NCI-H2196 (cell line): ENCODE measurements at regions not wholly inside any gene's neighbourhood (a gene's known extent, or its start where the extent isn't known, plus 50 kb on each side); places are given as distances from the start of the nearest gene placed in this dataset.

Experiments used
- DNase-seq: peaks from one replicate; lab custom pipeline; 2025; ENCODE audit not compliant: unreplicated experiment; lab: John Stamatoyannopoulos, UW

DNA sequence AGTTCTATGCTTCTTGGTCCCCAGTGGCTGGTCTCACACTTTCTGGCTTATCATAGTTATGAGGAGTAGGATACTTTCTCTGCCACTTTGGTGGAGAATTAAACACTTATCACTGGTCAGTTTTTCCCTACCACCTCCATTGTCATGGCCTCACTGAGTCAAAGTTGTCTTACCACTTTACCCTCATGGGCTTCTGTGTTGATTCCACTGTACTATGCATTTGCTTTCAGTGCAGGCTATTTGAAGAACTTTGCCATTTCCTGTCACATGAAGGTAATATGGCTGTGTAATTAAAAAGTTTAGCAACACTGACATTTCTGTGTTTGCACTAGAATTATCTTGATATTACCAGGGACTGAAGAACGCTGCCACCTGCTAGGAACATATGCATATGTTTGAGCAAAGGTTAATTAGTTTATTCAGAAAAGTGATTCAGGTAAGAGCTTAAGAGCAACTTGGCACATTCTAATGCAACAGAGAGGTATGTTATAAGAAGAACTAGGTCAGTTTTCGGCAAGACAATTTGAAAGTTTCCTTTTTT is 377.3 kb downstream of the PDCD6IP start:
- no peak for DNase-seq

GRCh38 chr3:34176723-34177122 is 378.3 kb downstream of the PDCD6IP start:
- no peak for DNase-seq

GRCh38 chr3:34178415-34178814 is 380.0 kb downstream of the PDCD6IP start:
- DNase-seq, result no peak

GRCh38 chr3:34179716-34180115 is 381.3 kb downstream of the PDCD6IP start:
- no peak for DNase-seq

DNA sequence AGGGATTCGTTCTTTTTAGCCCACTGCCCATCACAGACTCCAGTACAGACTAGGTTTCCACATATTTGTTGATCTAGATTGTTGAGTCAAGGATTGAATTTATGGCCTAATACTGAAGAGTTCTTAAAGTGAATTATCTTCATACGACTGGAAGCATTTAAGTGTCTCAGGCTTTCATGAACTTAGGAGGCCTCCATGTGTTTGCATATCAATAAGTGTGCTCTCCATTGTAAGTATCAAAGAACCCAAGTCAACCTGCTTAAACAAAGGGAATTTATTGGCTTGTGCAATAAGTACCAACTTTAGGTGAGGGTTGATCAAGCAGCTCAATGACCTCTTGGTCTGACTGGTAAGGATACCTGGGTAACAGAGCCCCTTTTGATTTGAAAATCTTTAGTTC is 382.1 kb downstream of the PDCD6IP start:
- no peak for DNase-seq

GRCh38 chr3:34183114-34183513 is 384.7 kb downstream of the PDCD6IP start:
- DNase-seq, result no peak

GRCh38 chr3:34183611-34184340 is 385.3 kb downstream of the PDCD6IP start:
- DNase-seq, result peak; percentile 70

DNA sequence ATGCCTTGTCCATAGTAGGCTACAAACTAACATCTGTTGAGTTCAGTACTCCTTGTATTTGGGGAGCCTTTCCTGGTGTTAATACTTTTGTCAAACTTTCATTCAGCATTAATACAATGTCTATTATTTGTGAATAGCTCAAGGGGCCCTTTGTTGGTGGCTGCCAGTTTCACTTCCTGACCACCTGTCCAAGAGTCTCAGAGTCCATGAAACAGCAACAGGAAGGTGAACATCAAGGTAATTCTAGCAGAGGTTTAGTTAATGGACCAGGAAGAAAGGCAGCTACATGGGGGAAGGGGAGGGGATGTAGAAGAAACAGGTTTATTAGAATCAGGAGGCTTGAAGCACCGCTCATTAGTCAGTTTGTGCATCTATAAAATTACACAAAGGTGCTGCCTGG is 386.9 kb downstream of the PDCD6IP start:
- DNase-seq, result peak; percentile 10

GRCh38 chr3:34189133-34189532 is 390.7 kb downstream of the PDCD6IP start:
- no peak for DNase-seq

DNA sequence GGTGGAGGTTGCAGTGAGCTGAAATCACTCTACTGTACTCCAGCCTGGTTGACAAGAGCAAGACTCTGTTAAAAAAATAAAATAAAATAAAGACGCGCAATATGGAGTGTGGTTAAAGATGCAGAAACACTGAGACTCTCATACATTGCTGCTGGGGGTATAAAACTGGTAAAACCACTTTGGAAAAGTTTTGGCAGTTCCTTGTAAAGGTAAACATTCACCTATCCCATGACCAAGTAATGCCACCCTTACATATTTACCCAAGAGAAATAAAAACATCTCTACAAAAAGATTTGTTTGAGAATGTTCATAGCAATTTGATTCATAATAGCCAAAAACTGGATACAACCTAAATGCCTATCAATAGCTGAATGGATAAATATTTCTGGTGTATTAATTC is 398.5 kb downstream of the PDCD6IP start:
- no peak for DNase-seq

DNA sequence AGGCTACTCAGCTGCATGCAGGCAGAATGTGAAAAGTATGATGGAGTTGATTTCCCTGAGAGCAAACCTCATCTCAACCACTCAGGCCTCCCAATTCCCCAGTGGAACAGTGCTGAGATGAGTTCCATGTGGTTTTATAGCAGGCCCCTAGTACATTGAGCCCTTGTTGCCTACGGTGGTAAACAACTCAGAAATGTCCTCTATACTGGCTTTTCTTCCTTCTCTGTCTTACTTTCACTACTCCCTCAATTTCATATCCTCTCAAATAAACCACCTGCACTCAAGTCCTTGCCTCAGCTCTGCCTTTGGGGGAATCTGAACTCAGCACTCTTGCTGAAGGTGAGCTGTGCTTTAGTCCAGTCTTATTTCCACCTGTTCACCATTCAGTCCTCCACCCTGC is 399.9 kb downstream of the PDCD6IP start:
- no peak for DNase-seq

GRCh38 chr3:34200576-34200975 is 402.1 kb downstream of the PDCD6IP start:
- no peak for DNase-seq

DNA sequence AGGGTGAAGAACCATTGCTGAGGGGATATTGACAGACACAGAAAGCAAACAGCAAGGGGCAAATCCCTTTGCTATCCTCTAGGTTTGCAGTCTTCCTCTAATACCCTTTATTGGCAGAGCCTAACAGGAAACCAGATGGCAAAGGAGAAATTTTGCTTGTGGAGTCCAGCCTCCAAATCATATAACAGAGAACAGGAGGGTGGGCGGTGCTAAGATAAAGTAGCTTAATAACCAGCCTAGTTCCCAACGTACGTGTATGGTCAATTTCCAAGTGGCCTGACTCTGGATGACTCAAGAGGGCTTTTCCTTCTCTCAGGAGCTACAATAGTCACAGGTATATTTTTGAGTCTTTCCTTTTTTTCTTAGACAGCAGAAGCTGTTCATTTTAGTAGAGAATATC is 404.5 kb downstream of the PDCD6IP start:
- no peak for DNase-seq

DNA sequence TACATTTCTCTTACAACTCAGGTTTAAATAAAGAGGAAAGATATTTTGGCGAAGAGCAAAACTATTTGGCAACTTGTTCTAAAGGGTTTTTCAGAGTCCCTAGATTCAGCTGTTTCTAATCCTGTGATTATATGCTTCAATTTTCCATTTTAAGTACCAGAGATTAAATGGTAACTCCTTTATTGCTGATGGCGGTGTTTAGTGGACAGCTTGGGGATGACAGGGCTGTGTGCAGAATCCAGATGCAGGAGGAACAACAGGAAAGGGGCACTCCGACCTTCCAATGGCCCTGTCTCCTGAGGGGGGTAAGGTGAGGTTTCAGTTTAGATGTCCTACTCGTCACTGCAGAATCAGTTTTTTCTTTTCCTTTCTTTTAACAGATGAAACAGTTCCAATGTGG is 405.0 kb downstream of the PDCD6IP start:
- DNase-seq, result no peak

DNA sequence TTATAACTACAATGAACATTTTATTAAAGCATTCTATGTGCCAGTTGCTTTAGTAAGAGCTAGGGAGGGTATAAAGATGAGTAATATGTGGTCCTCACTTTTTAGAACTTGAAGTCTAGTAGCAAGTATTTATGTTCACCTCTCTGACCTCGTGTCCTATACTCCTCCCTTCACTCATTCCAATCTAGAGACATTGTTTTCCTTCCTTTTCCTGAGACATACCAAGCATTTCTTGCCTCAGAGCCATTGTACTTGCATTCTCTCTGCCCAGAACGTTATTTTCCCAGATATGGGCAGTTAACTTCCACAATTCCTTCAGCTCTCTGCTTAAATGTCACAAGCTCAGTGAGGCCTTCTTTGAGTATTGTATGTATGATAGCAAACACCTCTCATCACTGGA is 408.6 kb downstream of the PDCD6IP start:
- no peak for DNase-seq

DNA sequence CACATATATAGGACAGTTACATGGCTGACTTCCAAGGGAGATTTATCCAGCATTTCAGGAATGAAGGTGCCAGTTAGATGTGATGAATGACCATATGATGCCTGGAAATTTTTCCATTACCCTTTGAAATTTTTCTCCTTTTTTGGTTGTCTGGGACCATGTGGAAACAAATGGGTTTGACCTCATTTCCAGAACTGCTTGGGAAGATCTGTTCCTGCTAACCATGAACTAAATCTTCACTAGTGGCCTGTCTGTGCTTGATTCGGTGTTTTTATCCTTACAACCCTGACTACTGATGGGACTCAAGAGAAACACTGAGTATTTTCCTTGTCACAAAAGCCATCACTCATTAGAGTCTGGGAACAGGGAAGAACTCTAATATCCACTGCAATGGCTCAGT is 409.4 kb downstream of the PDCD6IP start:
- no peak for DNase-seq

DNA sequence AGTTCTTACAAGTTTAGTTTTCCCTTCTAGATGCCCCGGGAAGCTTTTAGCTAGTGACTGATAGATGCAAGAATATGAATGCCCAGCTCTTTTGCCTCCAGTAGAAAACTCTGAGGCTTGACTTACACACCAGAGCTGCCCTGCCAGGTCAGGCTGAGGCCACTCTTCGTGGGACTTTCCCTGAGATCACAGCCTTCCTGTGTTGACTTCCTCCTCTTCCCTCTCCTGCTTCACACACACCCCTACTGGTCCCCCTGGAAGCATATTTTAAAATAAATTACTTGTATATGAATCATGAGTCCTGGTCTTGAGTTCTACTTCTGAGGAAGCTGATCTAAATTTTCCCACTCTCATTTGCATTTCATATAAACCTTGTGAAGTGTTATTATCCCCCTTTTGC is 413.7 kb downstream of the PDCD6IP start:
- DNase-seq, result no peak

DNA sequence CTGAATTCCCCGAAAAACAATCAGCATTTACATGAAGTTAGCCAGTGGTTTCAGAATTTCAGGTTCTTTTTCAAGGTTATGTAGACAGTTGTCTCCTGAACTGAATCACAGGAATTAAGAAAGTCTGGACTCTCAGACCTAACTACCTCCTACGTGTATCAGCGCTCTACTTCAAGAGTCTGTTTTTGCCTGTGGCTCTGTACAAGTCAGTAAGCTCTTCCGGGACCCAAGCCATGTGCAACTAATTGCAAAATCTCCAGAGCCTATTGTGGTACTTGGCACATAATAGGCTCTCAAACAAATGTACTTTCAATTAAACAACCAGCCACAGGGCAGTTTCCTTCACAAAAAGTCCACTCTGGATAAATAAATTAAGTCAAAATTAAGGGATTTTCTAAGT is 414.2 kb downstream of the PDCD6IP start:
- DNase-seq, result no peak

GRCh38 chr3:34213478-34213877 is 415.0 kb downstream of the PDCD6IP start:
- DNase-seq, result no peak

DNA sequence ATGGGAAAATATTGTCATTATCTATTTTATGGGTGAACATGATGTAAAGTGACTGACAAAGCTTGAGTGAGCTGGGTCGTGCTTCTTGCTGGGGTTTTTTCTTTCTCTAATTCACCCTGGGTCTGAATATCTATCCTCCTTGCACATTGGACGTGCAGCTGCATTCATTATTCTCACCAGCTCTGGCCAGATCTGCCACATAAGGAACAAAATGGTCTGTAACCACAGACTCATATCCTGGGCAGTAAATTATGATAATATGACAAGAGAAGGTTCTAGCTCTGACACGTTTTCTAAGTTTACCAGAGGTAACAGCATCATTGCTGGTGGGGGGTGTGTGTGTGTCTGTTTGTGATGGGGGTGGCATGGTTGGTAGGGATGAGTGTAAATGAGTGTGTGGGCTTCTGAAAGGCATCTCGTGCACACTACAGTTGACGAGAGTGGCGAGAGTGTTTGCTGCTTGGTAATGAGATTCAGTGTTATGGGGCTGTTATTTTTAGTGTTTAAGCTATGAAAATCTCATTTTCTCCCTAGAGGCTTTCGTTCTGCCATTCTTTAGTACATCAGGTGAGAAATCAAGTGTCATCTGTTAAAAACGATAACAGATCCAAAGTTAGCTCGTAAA is 418.4 kb downstream of the PDCD6IP start:
- DNase-seq, result no peak

DNA sequence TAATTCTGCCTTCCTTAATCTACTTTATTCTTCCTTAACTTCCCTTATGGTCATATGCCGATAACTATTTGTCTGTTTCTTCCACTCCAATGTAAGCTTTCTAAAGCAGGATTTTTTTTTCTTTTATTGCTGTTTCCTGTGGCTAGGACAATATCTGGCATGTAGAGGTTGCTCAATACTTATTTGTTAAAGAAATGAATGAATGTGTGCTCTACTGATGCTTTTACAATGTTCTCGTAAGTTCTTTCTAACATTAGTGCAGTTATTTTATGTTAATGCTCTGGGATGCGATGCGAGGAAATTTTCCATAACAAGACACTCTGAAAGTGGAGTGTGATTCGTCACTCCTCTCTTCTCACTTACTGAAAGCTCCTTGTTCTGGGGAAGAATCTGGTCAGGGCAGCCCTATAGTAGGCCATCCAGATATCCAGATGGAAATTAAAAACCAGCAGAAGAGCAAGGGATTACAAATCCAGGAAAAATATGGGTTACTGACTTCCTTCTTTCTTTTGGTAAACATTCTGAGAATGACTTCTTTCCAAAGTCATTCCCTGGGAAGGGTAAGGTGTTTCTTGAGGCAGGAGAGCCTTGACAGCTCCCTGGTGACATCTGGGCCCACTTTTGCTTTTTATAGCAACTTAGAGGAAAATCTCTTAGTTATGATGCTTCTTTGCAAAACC is 420.4 kb downstream of the PDCD6IP start:
- DNase-seq, result no peak

DNA sequence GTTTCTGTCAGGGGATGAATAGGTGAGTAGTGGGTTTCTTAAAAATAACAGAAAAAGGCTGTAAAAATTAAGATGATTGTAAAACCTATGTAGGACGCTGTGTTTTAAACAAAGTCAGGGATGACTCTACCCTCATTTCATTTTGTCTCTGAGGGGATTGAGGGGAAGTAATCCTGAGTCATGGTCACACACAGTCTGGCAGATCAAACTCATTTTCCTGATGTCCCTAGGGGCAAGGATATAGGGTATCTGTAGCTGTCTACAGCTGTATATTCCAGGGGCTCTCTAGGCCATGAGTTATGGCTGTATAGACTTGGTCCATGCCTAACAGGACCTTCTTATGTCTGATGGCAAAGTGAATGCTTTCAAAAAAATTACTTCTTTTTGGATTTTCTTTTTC is 421.1 kb downstream of the PDCD6IP start:
- no peak for DNase-seq
